CD4-positive, alpha-beta T cell treated with Interferon alpha-2 for 1 hour (primary cell): ENCODE measurements at regions not wholly inside any gene's neighbourhood (a gene's known extent, or its start where the extent isn't known, plus 50 kb on each side); places are given as distances from the start of the nearest gene placed in this dataset.
"Not testable (repeated sequence)": the region's sequence is repeated elsewhere in the genome, so short reads cannot be mapped to it uniquely, and the experiment has no call there.

Source experiments
- DNase-seq, 2 donors: peaks; one replicate each; pipeline ENCODE4 v3.0.0-alpha.2; 2020 to 2022

DNA sequence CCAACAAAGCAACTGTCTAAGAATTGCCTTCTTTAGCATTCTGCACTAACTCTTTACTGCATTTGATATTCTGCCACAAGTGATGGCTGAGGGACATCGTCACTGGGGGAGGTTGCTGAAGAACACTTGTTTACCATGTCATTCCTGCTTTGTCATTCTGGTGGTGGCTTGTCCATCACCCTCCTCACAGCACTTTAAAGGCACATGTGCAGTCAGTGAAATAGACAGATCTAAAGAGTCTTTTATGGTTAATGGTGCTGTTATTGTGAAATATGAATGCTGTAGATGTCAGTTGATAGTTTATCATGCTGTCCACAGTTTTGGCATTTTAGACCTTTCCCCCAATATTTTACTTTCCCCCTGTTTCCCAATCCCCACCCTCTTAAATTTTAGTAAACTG, 120.9 kb upstream of the TSC22D1 start:
- DNase-seq, result no peak

- no peak for DNase-seq
Measured at GRCh38 chr13:44695520-44695919, 119.4 kb upstream of the TSC22D1 start.

DNA sequence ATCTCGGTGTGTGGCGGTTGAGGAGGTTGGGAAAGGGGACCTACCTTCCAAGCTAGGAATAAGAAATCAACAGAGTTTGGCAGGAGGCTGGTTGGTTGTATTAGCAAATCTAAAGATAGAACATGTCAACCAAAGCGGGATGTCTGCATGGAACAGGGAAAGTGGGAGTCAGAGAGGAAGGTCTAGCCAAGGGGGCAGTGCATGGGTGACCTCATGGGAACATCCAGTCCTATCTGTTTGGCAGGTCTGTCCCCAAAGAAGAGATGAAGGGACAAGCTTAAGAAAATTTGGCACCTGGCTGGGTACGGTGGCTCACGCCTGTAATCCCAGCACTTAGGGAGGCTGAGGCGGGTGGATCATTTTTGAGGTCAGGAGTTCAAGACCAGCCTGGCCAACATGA, 118.7 kb upstream of the TSC22D1 start:
- DNase-seq, result no peak

DNA sequence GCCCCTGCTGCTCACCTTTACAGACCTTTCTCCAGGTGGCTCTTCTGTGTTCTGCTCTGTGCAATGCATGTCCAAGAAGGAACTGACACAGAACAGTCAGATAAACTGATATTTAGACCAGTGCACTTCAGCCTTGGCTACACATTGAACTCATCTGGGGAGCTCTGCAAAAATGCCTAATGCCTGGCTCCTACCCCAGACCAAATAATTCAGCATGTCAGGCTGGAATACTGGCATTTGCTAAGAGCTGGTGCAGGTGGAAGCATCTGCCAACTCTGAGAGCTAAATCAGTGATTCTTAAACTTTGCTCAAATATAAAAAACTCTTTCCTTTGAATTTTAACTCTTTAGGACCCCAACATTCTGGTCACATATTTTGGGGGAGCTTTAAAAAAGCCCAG, 118.2 kb upstream of the TSC22D1 start:
- DNase-seq, result no peak

DNA sequence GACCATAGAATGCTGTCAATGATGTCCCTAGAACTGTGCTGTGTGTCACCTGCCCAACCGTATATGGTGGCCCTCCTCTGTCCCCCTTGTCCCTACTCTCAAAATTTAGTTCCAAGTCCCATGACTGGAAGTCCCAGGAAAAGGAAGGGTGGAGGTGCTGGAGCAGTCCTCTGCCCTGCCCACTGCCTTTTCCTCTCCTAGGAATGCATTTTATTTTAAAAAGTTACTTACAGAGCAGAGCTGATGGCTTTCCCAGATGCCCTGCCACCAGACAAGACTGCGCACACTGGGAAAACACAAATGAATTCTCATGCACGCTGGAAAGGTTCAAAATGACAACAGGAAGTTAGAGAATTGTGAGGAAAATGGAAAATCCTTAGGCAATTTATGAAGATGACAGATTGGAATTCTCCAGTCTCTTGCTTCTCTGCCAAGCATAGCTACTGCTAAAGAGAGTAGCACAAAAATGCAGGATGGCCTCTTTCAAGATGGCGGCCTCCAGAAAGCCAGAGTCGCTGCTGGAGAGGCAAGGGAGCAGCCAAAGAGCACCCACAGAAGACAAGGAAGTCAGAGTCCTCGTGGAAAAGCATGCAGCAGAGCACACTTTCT, 117.1 kb upstream of the TSC22D1 start:
- no peak for DNase-seq

DNA sequence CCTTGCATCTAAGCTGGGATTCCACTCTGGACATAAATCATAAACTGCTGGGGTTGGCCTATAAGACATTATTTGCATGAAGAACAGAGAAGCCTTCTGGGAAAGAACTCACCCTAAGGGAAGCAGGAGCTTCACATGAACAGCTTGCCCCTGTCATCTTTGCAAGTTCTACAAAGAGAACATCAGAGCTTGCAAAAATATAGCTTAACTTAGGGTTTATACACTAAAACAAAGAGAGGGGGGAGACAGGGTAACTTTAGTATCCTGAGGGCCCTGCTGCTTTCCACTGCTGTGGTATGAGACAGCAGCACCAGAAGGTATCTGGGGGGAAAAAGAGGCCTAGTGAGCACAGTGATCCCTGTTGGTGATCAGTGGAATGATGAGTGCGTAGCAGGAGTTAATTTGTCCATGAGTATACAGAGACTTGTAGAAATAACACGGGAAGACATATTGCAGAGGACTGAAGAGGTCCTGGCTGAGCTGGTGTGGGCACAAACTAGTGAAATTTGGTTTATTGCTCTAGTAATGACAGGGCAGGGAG, 116.1 kb upstream of the TSC22D1 start:
- no peak for DNase-seq

- DNase-seq, result no peak
Measured at GRCh38 chr13:44690376-44690775, 114.2 kb upstream of the TSC22D1 start.

DNA sequence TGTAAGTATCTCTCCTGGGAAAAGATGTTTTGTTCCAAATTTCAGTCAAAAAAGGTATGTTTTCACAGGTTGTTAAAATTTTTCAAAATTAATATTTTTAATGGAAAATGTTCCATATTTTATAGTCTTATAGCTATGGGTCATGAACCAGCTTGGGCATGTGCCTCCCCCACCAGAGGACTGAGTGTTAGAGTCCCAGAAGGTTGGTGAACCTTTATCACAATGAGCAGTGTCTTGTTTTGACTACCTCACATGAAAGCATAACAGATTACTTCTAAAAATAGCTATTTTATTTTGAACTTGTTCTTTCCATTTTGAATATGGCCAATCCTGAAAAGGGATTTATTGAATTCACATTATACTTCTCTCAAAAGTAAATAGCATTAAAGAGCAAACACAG, 112.5 kb upstream of the TSC22D1 start:
- DNase-seq, result no peak

- DNase-seq, result no peak
Measured at GRCh38 chr13:44686531-44686934, 110.4 kb upstream of the TSC22D1 start.

GRCh38 chr13:44685641-44686040, 109.5 kb upstream of the TSC22D1 start:
- DNase-seq, result no peak

DNA sequence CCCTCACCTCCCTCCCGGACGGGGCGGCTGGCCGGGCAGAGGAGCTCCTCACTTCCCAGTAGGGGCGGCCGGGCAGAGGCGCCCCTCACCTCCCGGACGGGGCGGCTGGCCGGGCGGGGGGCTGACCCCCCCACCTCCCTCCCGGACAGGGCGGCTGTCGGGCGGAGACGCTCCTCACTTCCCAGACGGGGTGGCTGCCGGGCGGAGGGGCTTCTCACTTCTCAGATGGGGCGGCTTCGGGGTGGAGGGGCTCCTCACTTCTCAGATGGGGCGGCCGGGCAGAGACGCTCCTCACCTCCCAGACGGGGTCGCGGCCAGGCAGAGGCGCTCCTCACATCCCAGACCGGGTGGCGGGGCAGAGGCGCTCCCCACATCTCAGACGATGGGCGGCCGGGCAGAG, 106.3 kb upstream of the TSC22D1 start:
- DNase-seq, result not testable (repeated sequence)

DNA sequence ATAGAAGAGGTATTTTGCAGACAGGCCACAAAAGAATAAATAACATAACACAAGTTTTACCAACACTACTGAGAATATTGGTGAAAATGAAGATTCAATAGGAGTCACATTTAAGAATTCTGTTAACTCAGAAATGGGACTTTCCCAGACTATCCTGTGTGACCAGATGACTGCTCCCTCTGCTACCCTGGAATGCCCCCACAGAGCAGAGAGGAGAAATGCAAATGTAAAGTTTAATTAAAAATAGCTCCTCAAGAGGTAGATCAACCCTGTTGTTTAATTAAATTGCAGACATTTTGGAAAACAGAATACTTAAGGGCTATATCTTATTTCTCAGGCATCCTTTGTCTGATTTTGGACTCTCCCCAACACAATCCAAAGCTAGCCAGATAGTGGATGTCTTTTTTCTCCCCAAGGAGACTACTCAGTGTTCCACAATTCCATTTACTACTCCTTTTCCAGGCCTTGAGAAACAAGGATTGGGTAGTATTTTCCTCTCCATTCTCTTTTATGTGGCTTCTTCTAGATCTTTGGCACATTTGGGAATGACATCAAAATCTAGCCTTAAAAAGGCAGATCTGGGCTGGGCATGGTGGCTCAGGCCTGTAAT, 104.7 kb upstream of the TSC22D1 start:
- no peak for DNase-seq

DNA sequence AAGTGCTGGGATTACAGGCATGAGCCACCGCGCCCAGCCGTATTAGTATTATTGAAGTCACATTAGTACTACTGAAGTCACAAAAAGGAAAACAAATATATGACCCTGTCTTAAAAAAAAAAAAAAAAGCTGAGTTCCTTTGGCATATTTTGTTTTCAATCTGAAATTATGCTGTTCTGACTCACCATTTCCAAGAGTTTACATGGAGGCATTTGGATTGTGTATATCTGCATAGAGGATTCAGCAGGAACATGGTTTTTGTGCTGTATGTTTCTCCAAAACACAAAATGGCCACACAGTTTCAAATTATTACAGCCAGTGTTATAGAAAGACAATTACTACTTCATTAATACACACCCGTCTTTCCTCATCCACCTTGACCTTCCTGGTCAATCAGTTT, 103.5 kb upstream of the TSC22D1 start:
- no peak for DNase-seq

DNA sequence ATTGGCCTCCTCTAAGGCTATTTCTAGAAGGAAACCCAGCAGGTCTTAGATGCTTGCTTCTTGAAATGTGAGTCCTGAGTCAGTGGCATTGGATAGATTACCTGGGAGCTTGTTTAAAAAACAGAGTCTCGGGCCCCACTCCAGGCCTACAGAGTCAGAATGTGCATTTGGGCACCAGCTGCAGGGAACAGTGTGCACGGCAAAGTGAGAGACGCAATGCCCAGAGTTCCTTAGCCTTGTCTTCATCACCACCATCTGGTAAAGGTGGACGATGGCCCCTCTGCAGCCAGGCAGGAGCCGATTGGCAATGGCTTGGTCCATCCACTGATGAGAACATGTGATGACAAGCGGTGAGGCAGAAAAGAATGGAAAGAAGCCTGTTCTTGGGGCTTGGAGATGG, 102.1 kb upstream of the TSC22D1 start:
- DNase-seq, result no peak

GRCh38 chr13:44676534-44676933, 100.4 kb upstream of the TSC22D1 start:
- DNase-seq, result no peak

DNA sequence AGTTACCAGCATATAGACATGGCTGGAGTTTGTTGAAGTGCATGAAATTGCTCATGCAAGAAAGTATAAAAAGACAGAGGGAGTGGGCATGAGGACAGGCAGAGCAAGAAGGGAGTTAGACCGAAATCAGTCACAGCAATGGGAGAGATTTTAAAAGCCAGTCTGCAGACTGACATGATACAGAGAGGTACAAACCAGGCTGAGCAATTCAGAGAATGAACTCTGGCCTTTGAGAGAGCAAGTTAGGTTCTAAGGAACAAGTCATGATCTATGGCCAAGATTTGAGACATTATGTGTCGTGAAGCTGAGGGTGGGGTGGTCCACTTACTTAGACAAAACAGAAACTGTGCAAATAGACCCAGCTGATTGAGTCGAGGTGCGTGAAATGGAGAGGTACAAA, 93.4 kb upstream of the TSC22D1 start:
- DNase-seq, result no peak

DNA sequence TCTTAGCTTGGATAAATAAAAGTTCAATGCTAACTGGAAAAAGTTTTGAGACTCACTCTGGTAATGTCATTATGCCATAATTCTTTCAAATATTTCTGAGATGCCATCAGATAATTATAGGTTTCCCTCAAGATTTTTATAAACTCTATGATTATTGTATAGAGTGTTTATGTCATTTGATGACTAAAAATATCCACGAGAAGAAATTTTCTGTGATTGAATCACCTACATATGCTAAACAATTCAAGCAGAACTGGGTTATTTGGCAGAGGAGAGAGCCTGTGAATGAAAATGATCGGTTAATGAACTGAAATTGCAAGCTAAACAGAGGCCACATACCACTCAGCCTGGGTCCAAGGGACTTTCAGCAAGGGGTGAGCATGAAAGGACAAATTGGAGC, 92.6 kb upstream of the TSC22D1 start:
- DNase-seq, result no peak

DNA sequence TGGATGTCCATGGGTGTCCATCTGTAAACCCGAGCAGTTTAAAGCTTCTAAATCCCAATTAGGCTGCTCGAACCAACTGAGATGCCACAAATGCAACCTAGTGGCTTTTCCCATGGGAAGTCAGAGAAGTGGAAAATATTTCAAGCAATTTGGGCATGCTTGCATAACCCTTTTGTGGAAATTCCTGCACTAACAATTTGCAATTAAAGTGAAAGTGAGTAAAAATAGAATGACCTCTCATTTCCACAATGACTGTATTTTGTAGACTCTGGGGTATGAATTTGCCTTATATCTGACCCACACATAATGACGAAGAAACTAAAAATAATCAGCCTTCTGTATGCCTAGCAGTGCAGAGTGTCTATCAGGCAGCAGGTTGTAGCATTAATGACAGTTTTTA, 91.8 kb upstream of the TSC22D1 start:
- DNase-seq, result no peak

GRCh38 chr13:44666538-44666937, 90.4 kb upstream of the TSC22D1 start:
- not testable (repeated sequence) for DNase-seq

- DNase-seq, result no peak
Measured at GRCh38 chr13:44664308-44664707, 88.2 kb upstream of the TSC22D1 start.

GRCh38 chr13:44662515-44662914, 86.4 kb upstream of the TSC22D1 start:
- DNase-seq, result no peak

GRCh38 chr13:44661936-44662335, 85.8 kb upstream of the TSC22D1 start:
- no peak for DNase-seq

DNA sequence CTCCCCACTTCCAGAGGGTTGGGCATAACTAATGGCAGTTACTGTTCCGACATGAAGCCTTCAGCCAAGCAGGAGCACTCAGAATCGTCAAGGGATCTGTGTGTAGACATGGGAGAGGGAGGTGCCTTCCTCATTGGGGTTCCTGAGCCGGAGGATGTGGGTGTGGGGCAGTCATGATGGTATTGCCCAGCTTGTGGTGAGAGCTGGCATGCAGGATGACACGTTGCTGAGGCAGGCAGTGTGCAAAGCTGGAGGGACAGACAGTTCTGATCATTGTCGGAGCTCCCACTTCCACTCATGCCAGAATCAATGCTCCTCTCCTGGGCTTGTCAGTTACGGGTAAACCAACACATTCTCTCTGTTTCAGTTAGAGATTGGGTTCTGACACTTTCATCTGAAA, 83.9 kb upstream of the TSC22D1 start:
- DNase-seq, result no peak

GRCh38 chr13:44652962-44653660, 77.0 kb upstream of the TSC22D1 start:
- DNase-seq, result no peak
